ENCODE measurements at regions not wholly inside any gene's neighbourhood (a gene's known extent, or its start where the extent isn't known, plus 50 kb on each side); places are given as distances from the start of the nearest gene placed in this dataset.

DNA sequence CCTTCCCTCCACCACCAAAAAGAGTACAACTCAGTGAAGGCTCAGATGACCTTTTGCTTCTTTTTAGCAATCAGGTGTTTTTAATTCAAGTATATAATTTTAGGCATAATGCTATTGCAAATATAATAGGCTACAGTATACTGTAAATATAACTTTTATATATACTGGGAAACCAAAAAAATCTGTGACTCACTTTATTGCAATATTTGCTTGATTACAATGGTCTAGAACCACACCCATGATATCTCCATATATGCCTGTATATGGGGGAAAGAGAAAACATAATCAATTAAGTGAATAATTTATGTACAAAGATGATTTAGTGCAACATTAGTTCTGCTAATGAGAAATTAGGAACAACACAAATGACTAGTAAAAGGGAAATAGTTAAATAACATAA is 134.3 kb downstream of the TLE3 start:
- TF ChIP-seq, protein P1, sequence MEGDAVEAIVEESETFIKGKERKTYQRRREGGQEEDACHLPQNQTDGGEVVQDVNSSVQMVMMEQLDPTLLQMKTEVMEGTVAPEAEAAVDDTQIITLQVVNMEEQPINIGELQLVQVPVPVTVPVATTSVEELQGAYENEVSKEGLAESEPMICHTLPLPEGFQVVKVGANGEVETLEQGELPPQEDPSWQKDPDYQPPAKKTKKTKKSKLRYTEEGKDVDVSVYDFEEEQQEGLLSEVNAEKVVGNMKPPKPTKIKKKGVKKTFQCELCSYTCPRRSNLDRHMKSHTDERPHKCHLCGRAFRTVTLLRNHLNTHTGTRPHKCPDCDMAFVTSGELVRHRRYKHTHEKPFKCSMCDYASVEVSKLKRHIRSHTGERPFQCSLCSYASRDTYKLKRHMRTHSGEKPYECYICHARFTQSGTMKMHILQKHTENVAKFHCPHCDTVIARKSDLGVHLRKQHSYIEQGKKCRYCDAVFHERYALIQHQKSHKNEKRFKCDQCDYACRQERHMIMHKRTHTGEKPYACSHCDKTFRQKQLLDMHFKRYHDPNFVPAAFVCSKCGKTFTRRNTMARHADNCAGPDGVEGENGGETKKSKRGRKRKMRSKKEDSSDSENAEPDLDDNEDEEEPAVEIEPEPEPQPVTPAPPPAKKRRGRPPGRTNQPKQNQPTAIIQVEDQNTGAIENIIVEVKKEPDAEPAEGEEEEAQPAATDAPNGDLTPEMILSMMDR (optimal IDR thresholded peaks at IDR 0.05 in 1 of 3, IDR thresholded peaks at IDR 0.05 in 1 of 3, conservative IDR thresholded peaks at IDR 0.05 in 1 of 3; ENCODE audit: extremely low read depth in 1 of 3, insufficient read depth in 2 of 3, low read length in 3 of 3): no peak
- TF ChIP-seq EZH2 (IDR thresholded peaks at IDR 0.05; ENCODE audit: low read length): no peak

All from keratinocyte (primary cell).